SU-DHL-6 (cell line): ENCODE measurements at regions not wholly inside any gene's neighbourhood (a gene's known extent, or its start where the extent isn't known, plus 50 kb on each side); places are given as distances from the start of the nearest gene placed in this dataset.

ENCODE experiments used
- CTCF ChIP-seq: fragments of 200-600 bp; sonication (generic); IDR thresholded peaks from one replicate; pipeline ENCODE4 v1.5.1; 2017; ENCODE audit warnings: antibody characterized with exemption, mild to moderate bottlenecking, low read length, moderate library complexity; ENCODE audit not compliant: insufficient read depth, poor library complexity, severe bottlenecking
- EZH2phosphoT487 ChIP-seq: fragments of 200-600 bp; sonication (generic), shearing (Covaris generic); conservative IDR thresholded peaks from 2 replicates; pipeline ENCODE4 v1.6.1; 2018; ENCODE audit warnings: mild to moderate bottlenecking, antibody characterized with exemption, low read length, moderate library complexity, mixed read lengths

GRCh38 chr14:22494486-22495135 is 94.4 kb downstream of the DAD1 start:
- TF ChIP-seq CTCF = no peak
- TF ChIP-seq EZH2phosphoT487 = no peak
